Activated T-helper 9 cell treated with anti-CD3 and anti-CD28 coated beads, Interleukin-2, amount 50 U/mL, for 16 hours (primary cell): ENCODE measurements at regions not wholly inside any gene's neighbourhood (a gene's known extent, or its start where the extent isn't known, plus 50 kb on each side); places are given as distances from the start of the nearest gene placed in this dataset.

Experiments used
- DNase-seq: peaks from one replicate; pipeline ENCODE4 v3.0.0-alpha.2; 2020; ENCODE audit warnings: low read depth

GRCh38 chr16:85391769-85392583 lies 221.1 kb upstream of the GSE1 start:
- DNase-seq: no peak

- no peak for DNase-seq
These were observed 220.1 kb upstream of the GSE1 start for GRCh38 chr16:85392756-85393673.

GRCh38 chr16:85393674-85394451 lies 219.3 kb upstream of the GSE1 start:
- DNase-seq: peak; percentile 51

GRCh38 chr16:85394456-85395206 lies 218.5 kb upstream of the GSE1 start:
- DNase-seq: no peak

- DNase-seq: no peak
These were observed 217.8 kb upstream of the GSE1 start for GRCh38 chr16:85395207-85395912.

- DNase-seq: no peak
These were observed 216.9 kb upstream of the GSE1 start for GRCh38 chr16:85395913-85396878.

- DNase-seq: no peak
These were observed 215.9 kb upstream of the GSE1 start for GRCh38 chr16:85396879-85397871.

- no peak for DNase-seq
These were observed 215.1 kb upstream of the GSE1 start for GRCh38 chr16:85398050-85398451.

GRCh38 chr16:85398688-85399582 lies 214.2 kb upstream of the GSE1 start:
- DNase-seq: no peak

GRCh38 chr16:85399583-85400284 lies 213.4 kb upstream of the GSE1 start:
- DNase-seq: no peak

- no peak for DNase-seq
These were observed 212.6 kb upstream of the GSE1 start for GRCh38 chr16:85400305-85401205.

GRCh38 chr16:85401370-85401916 lies 211.7 kb upstream of the GSE1 start:
- DNase-seq: no peak

GRCh38 chr16:85401917-85402766 lies 211.0 kb upstream of the GSE1 start:
- no peak for DNase-seq

- DNase-seq: no peak
These were observed 210.0 kb upstream of the GSE1 start for GRCh38 chr16:85402910-85403692.
